ENCODE measurements at regions not wholly inside any gene's neighbourhood (a gene's known extent, or its start where the extent isn't known, plus 50 kb on each side); places are given as distances from the start of the nearest gene placed in this dataset.

DNA sequence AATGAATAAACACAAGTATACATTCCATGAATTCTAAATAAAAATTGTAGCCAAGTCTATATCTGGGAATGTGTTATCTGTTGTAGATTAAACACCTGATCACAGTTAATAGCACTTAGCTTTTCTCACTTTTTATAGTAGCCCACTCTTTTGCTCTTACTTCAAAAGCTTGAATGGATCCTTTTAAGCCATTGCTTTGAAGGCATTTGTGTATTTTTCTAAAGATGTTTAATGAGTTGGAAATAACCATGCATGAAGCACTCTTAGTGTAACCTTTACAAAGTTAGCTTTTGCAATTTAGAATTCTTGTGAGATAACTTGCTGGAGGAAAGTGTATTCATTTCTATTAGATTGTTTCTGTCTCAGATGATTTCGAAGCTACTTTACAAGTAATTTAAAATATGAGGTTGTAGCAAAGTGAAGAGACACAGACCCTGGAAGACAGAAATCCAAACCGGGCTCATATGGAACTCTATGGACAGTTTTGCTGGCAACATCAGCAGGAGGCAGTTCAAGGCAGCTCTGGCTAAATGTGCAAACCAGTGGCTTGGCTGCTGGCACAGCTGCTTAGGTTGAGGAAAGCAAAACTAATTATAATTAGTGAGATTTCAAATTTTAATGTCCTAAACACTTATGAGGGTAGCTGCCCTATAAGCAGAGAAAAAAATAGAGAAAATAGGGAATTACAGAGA, 469.8 kb upstream of the ZEB2 start:
- no peak for TF ChIP-seq POLR2A (IDR thresholded peaks at IDR 0.05)
- TF ChIP-seq, protein P1, sequence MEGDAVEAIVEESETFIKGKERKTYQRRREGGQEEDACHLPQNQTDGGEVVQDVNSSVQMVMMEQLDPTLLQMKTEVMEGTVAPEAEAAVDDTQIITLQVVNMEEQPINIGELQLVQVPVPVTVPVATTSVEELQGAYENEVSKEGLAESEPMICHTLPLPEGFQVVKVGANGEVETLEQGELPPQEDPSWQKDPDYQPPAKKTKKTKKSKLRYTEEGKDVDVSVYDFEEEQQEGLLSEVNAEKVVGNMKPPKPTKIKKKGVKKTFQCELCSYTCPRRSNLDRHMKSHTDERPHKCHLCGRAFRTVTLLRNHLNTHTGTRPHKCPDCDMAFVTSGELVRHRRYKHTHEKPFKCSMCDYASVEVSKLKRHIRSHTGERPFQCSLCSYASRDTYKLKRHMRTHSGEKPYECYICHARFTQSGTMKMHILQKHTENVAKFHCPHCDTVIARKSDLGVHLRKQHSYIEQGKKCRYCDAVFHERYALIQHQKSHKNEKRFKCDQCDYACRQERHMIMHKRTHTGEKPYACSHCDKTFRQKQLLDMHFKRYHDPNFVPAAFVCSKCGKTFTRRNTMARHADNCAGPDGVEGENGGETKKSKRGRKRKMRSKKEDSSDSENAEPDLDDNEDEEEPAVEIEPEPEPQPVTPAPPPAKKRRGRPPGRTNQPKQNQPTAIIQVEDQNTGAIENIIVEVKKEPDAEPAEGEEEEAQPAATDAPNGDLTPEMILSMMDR (IDR thresholded peaks at IDR 0.05), result no peak
- Histone ChIP-seq H3K4me3 (replicated peaks in 1 of 3) (no peak overlapping the region), H3K9me3 (no peaks in the 10 kb centered on the region), H3K27me3 (no peaks in the 10 kb centered on the region), H3K36me3 (no peaks in the 10 kb centered on the region), H3K27ac (no peak overlapping the region), H3K4me1 (no peaks in the 10 kb centered on the region)
- DNase-seq, result no peak
- WGBS, 2 donors, result 38 to 41% methylated on average over 2 of the region's 2 CpGs
- intact Hi-C loops (cut with DNase I), result no loop called here

DNA sequence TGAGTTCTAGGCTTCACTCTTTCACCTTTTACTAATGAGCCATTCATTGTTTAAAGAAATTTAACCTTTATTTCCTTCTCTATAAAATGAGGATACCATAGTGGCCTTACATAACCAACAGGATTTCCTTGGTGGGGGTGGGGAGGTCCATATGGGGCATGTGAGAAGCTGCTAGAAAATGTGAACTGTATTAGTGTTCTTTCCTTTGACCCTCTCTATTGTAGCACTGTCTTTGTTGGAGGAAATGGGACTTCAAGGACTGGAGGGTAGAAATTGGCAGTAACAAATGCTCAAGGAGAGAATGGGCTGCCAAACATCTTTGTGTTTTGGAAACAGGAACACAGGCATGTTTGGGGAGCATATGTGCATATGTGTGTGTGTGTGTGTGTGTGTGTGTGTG, 468.7 kb upstream of the ZEB2 start:
- Histone ChIP-seq H3K36me3 (no peaks in the 10 kb centered on the region), H3K4me3 (replicated peaks in 1 of 3) (no peak overlapping the region), H3K27me3 (no peaks in the 10 kb centered on the region), H3K27ac (no peak overlapping the region), H3K9me3 (no peaks in the 10 kb centered on the region), H3K4me1 (no peaks in the 10 kb centered on the region)
- TF ChIP-seq, protein P1 (IDR thresholded peaks at IDR 0.05), result no peak
- no peak for TF ChIP-seq POLR2A (IDR thresholded peaks at IDR 0.05)
- no peak for DNase-seq
- intact Hi-C loops (cut with DNase I), result no loop called here

DNA sequence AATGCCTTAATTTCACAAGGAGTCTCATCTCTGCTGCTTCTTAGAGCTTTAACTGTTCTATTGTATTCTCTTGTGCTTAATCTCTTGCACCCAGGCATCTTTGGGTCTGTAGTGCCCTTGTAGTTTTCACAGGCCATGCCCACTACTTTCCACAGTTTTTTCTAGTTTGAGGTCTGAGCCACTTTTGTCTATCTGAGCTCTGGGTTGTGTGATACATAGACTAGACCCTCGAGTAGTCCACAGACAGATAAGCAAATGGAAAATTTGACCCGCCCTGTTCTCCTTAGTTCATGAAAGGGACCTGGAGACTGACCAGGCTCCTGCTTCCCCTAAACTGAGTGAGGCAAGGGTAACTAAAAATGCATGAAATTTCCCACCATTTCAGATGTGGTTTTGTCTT, 466.8 kb upstream of the ZEB2 start:
- Histone ChIP-seq H3K9me3 (no peaks in the 10 kb centered on the region), H3K4me3 (replicated peaks in 1 of 3) (no peak overlapping the region), H3K4me1 (no peaks in the 10 kb centered on the region), H3K27ac (no peak overlapping the region), H3K27me3 (no peaks in the 10 kb centered on the region), H3K36me3 (no peaks in the 10 kb centered on the region)
- DNase-seq, result no peak
- TF ChIP-seq POLR2A (IDR thresholded peaks at IDR 0.05), result no peak
- TF ChIP-seq, protein P1 (IDR thresholded peaks at IDR 0.05), result no peak
- intact Hi-C loops (cut with DNase I), result no loop called here
- 86 to 96% methylated on average over 2 of the region's 2 CpGs for WGBS, 2 donors

DNA sequence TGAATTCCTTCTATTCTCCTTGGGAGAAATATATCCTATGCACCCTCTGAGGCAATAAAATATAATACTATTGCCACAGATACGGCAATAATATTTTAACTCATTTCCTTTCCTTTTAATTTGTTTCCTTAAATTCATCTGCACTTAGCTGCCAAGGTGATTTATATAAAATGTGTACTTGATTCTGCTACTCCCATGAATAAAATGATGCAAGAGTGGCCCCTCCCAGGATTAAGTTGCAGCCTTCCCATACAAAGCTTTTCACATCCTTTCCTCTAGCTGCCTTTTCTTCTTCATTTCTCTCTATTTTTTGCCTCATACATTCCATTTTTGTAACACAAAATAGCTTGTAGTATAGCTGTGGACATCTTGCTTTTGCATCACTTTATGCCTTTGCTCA, 464.1 kb upstream of the ZEB2 start:
- no peak overlapping the region for H3K27ac ChIP-seq
- H3K27me3 ChIP-seq, result no peaks in the 10 kb centered on the region
- H3K4me1 ChIP-seq, result no peaks in the 10 kb centered on the region
- no peak overlapping the region for H3K4me3 ChIP-seq (replicated peaks in 1 of 3)
- no peak for DNase-seq
- intact Hi-C loops (cut with DNase I), result no loop called here
- no peaks in the 10 kb centered on the region for H3K9me3 ChIP-seq
- H3K36me3 ChIP-seq, result no peaks in the 10 kb centered on the region
- TF ChIP-seq, protein P1 (IDR thresholded peaks at IDR 0.05), result no peak
- TF ChIP-seq POLR2A (IDR thresholded peaks at IDR 0.05), result no peak
- 86 to 88% methylated on average over 1 of the region's 1 CpG for WGBS, 2 donors

DNA sequence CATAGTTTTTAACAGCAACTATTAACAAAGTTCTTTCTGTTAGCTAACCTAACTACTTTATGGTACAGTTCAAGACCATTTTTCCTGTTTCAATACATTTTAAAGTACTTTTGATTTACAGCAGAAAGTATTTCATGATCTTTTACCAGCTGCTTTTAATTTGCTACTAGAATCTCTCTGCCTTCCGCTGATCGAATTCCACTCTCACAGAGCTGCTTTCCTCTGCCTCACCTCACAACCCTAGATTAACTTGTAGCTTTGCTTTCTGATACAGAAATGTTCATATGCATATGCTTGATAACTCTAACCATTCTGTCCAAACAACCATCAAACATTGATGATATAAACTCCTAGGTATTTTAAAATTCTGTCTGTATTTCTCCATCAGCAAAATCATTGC, 463.2 kb upstream of the ZEB2 start:
- Histone ChIP-seq H3K4me1 (no peaks in the 10 kb centered on the region), H3K4me3 (replicated peaks in 1 of 3) (no peak overlapping the region), H3K27ac (no peak overlapping the region), H3K9me3 (no peaks in the 10 kb centered on the region), H3K27me3 (no peaks in the 10 kb centered on the region), H3K36me3 (no peaks in the 10 kb centered on the region)
- TF ChIP-seq, protein P1 (IDR thresholded peaks at IDR 0.05), result no peak
- TF ChIP-seq POLR2A (IDR thresholded peaks at IDR 0.05), result no peak
- intact Hi-C loops (cut with DNase I), result no loop called here
- WGBS, 2 donors, result 85 to 86% methylated on average over 2 of the region's 2 CpGs
- no peak for DNase-seq
